Neuron (in vitro differentiated cells): ENCODE measurements at regions not wholly inside any gene's neighbourhood (a gene's known extent, or its start where the extent isn't known, plus 50 kb on each side); places are given as distances from the start of the nearest gene placed in this dataset.
"Not testable (repeated sequence)": the region's sequence is repeated elsewhere in the genome, so short reads cannot be mapped to it uniquely, and the experiment has no call there.

Source experiments
- H2AFZ ChIP-seq: one replicate; pipeline ENCODE4 v1.6.1; 2013; ENCODE audit warnings: low read depth, mild to moderate bottlenecking, inconsistent platforms, low read length, moderate library complexity
- H3K27me3 ChIP-seq: one replicate; pipeline ENCODE4 v1.6.1; 2013; ENCODE audit warnings: low read length; ENCODE audit not compliant: insufficient read depth
- H3K36me3 ChIP-seq: one replicate; pipeline ENCODE4 v1.6.1; 2013; ENCODE audit warnings: low read length; ENCODE audit not compliant: insufficient read depth
- H3K4me1 ChIP-seq: one replicate; pipeline ENCODE4 v1.6.1; 2013; ENCODE audit warnings: low read length; ENCODE audit not compliant: insufficient read depth
- H3K4me3 ChIP-seq: 2 replicates; pipeline ENCODE4 v1.5.1; 2013; ENCODE audit warnings: mild to moderate bottlenecking, low read length, moderate library complexity
- H3K9me3 ChIP-seq: one replicate; pipeline ENCODE4 v1.6.1; 2013; ENCODE audit warnings: low read length

GRCh38 chr6:149248263-149248662 lies 69.2 kb upstream of the TAB2 start:
- not testable (repeated sequence) for H3K9me3 ChIP-seq

GRCh38 chr6:149248693-149249369 lies 68.7 kb upstream of the TAB2 start:
- H3K27me3 ChIP-seq: no peaks in the 10 kb centered on the region
- H2AFZ ChIP-seq: no peak overlapping the region
- H3K36me3 ChIP-seq: no peaks in the 10 kb centered on the region
- H3K9me3 ChIP-seq: no peaks in the 10 kb centered on the region
- H3K4me3 ChIP-seq: no peak overlapping the region
- peaks cover 3% of the 10 kb centered on the region for H3K4me1 ChIP-seq

More at GRCh38 chr6:149248263-149248662, 69.2 kb upstream of the TAB2 start:
- not testable (repeated sequence) for H3K36me3 ChIP-seq, H3K27me3 ChIP-seq, H2AFZ ChIP-seq, H3K4me3 ChIP-seq, H3K4me1 ChIP-seq

- no peak overlapping the region for H2AFZ ChIP-seq
- peaks cover 3% of the 10 kb centered on the region for H3K4me1 ChIP-seq
- H3K9me3 ChIP-seq: no peaks in the 10 kb centered on the region
- no peak overlapping the region for H3K4me3 ChIP-seq
- H3K36me3 ChIP-seq: no peaks in the 10 kb centered on the region
- H3K27me3 ChIP-seq: no peaks in the 10 kb centered on the region
Measured at GRCh38 chr6:149249370-149250357, 67.8 kb upstream of the TAB2 start.

GRCh38 chr6:149250951-149251350 lies 66.6 kb upstream of the TAB2 start:
- no peaks in the 10 kb centered on the region for H3K36me3 ChIP-seq
- no peak overlapping the region for H3K4me3 ChIP-seq
- H3K4me1 ChIP-seq: peaks cover 3% of the 10 kb centered on the region
- H3K9me3 ChIP-seq: no peaks in the 10 kb centered on the region
- H2AFZ ChIP-seq: no peak overlapping the region
- no peaks in the 10 kb centered on the region for H3K27me3 ChIP-seq

- Histone ChIP-seq H3K4me1 (peaks cover 3% of the 10 kb centered on the region), H3K9me3 (no peaks in the 10 kb centered on the region), H3K36me3 (no peaks in the 10 kb centered on the region), H3K4me3 (no peak overlapping the region), H2AFZ (no peak overlapping the region), H3K27me3 (no peaks in the 10 kb centered on the region)
Measured at GRCh38 chr6:149252622-149253021, 64.9 kb upstream of the TAB2 start.

- Histone ChIP-seq H3K27me3 (no peaks in the 10 kb centered on the region), H3K4me3 (no peak overlapping the region), H2AFZ (no peak overlapping the region), H3K9me3 (no peaks in the 10 kb centered on the region), H3K36me3 (no peaks in the 10 kb centered on the region), H3K4me1 (peaks cover 7% of the 10 kb centered on the region)
Measured at GRCh38 chr6:149254253-149254652, 63.3 kb upstream of the TAB2 start.

GRCh38 chr6:149259753-149260152 lies 57.8 kb upstream of the TAB2 start:
- Histone ChIP-seq H3K4me3 (no peak overlapping the region), H3K9me3 (no peaks in the 10 kb centered on the region), H3K36me3 (no peaks in the 10 kb centered on the region), H3K27me3 (no peaks in the 10 kb centered on the region), H3K4me1 (peaks cover 17% of the 10 kb centered on the region), H2AFZ (no peak overlapping the region)

- Histone ChIP-seq H3K4me1 (peaks cover 17% of the 10 kb centered on the region), H3K9me3 (no peaks in the 10 kb centered on the region), H3K27me3 (no peaks in the 10 kb centered on the region), H3K36me3 (no peaks in the 10 kb centered on the region), H2AFZ (no peak overlapping the region), H3K4me3 (no peak overlapping the region)
Measured at GRCh38 chr6:149260214-149260874, 57.2 kb upstream of the TAB2 start.

GRCh38 chr6:149261364-149262040 lies 56.0 kb upstream of the TAB2 start:
- Histone ChIP-seq H3K9me3 (no peaks in the 10 kb centered on the region), H3K4me1 (peaks cover 17% of the 10 kb centered on the region), H3K36me3 (no peaks in the 10 kb centered on the region), H3K4me3 (no peak overlapping the region), H3K27me3 (no peaks in the 10 kb centered on the region), H2AFZ (no peak overlapping the region)

- Histone ChIP-seq H2AFZ (no peak overlapping the region), H3K4me1 (peaks cover 17% of the 10 kb centered on the region), H3K9me3 (no peaks in the 10 kb centered on the region), H3K27me3 (no peaks in the 10 kb centered on the region), H3K36me3 (no peaks in the 10 kb centered on the region), H3K4me3 (no peak overlapping the region)
Measured at GRCh38 chr6:149263321-149263720, 54.2 kb upstream of the TAB2 start.

GRCh38 chr6:149264629-149265028 lies 52.9 kb upstream of the TAB2 start:
- no peaks in the 10 kb centered on the region for H3K9me3 ChIP-seq
- peaks cover 12% of the 10 kb centered on the region for H3K4me1 ChIP-seq
- no peak overlapping the region for H3K4me3 ChIP-seq
- H3K27me3 ChIP-seq: no peaks in the 10 kb centered on the region
- H2AFZ ChIP-seq: no peak overlapping the region
- no peaks in the 10 kb centered on the region for H3K36me3 ChIP-seq

GRCh38 chr6:149265945-149266344 lies 51.6 kb upstream of the TAB2 start:
- Histone ChIP-seq H3K36me3 (no peaks in the 10 kb centered on the region), H3K4me3 (no peak overlapping the region), H3K27me3 (no peaks in the 10 kb centered on the region), H3K9me3 (no peaks in the 10 kb centered on the region), H2AFZ (no peak overlapping the region), H3K4me1 (peaks cover 11% of the 10 kb centered on the region)
